ENCODE measurements at regions not wholly inside any gene's neighbourhood (a gene's known extent, or its start where the extent isn't known, plus 50 kb on each side); places are given as distances from the start of the nearest gene placed in this dataset.
A peak's percentile ranks its signal among the peaks of the same experiment; 100 is the strongest.
"Not testable (repeated sequence)": the region's sequence is repeated elsewhere in the genome, so short reads cannot be mapped to it uniquely, and the experiment has no call there.

DNA sequence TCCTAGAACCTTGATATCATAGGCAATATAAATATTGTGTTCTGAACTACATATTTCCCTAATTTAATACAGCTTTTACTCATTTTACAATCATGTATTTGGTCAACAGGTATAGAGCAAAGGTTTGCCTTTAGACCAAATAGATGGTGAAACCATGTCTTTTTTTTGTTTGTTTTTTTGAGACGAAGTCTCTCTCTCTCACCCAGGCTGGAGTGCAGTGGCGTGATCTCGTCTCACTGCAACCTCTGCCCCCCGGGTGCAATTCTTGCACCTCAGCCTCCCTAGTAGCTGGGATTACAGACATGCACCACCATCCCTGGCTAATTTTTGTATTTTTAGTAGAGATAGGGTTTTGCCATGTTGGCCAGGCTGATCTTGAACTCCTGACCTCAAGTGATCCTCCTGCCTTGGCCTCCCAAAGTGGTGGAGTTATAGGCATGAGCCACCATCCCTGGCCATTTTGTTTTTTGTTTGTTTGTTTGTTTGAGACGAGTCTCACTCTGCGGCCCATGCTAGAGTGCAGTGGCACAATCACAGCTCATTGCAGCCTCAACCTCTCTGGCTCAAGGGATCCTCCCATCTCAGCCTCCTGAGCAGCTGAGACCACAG is 243.7 kb upstream of the FOXN3 start:
- not testable (repeated sequence) for DNase-seq (ENCODE audit: low spot score)

DNA sequence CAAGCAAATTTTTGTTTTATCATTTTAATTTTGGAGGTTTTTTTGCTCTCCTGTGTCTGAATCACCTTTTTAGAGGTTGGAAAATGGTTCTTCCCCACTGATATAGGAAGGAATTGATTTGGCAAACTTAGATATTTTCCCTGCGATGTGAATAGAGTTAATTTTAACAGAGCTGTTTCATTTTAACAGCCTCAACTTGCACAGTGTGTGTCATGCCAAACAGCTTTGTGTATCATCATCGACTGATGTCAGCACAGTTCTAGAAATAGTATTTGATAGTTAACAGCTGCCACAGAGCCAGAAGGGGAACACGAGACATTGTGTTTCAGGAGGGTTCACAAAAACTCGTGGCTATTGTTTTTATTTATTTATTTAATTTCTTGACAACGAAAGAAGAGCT is 243.1 kb upstream of the FOXN3 start:
- peak; percentile 62 for DNase-seq (ENCODE audit: low spot score)

- DNase-seq (ENCODE audit: low spot score) = no peak
These were observed 242.1 kb upstream of the FOXN3 start for GRCh38 chr14:89658977-89659670.

DNA sequence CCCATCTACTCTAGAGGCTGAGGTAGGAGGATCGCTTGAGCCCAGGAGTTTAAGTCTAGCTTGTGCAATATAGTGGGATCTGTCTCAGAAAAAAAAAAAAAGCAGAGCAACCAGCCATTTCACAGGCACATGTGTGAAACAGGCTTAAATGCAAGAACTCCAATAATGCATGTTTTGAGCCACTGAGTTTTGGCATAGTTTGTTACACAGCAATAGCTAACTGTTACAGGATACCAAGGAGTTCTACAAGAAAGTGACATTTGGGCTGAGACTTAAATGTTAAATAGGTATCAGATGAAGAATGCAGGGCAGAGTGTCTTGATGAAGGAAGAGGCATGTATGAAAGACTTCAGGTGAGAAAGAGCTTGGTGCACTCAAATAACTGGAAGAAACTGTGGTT is 240.0 kb upstream of the FOXN3 start:
- no peak for DNase-seq (ENCODE audit: low spot score)

DNA sequence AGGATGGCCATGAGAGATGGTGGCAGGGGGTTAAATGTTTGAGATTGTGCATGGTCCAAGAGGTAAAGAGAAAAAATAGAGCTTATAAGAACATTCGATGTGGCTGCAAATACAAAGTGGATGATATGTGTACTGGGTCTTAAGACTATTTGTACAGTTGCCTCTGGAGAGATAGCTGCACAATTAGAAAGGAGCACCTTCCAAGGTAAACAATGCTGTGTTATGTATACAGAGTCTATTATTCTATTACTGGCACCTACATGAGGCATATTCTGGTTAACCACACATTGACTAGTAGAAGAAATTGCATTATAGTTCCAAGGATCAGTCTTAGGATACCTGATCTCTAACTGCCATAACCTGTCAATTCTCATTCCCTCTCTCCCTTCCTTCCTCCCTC is 238.0 kb upstream of the FOXN3 start:
- DNase-seq (ENCODE audit: low spot score) = no peak

- DNase-seq (ENCODE audit: low spot score) = no peak
These were observed 235.3 kb upstream of the FOXN3 start for GRCh38 chr14:89652352-89652751.

GRCh38 chr14:89651805-89652204 is 234.8 kb upstream of the FOXN3 start:
- DNase-seq (ENCODE audit: low spot score) = no peak

GRCh38 chr14:89650077-89650978 is 233.3 kb upstream of the FOXN3 start:
- no peak for DNase-seq (ENCODE audit: low spot score)

GRCh38 chr14:89649451-89650075 is 232.5 kb upstream of the FOXN3 start:
- no peak for DNase-seq (ENCODE audit: low spot score)

DNA sequence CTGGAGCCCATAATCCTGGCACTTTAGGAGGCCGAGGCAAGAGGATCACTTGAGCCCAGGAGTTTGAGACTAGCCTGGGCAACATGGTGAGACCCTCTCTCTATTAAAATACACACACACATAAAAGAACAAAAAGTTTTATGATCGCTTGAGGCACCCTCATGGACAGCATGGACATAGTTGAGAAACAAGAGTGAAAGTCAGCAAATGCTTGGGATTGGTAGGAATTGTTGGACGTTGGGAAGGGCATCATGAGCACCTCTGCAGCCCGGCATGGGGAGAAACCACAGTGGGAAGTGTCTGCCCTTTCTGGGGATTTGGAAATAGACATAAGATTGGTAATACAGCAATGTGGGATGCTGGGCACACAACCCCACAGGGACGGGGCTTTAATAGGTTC is 231.9 kb upstream of the FOXN3 start:
- no peak for DNase-seq (ENCODE audit: low spot score)

GRCh38 chr14:89648510-89648909 is 231.5 kb upstream of the FOXN3 start:
- no peak for DNase-seq (ENCODE audit: low spot score)

- DNase-seq (ENCODE audit: low spot score) = no peak
These were observed 229.9 kb upstream of the FOXN3 start for GRCh38 chr14:89646971-89647370.

- no peak for DNase-seq (ENCODE audit: low spot score)
These were observed 227.6 kb upstream of the FOXN3 start for GRCh38 chr14:89644641-89645040.

GRCh38 chr14:89641495-89642175 is 224.6 kb upstream of the FOXN3 start:
- DNase-seq (ENCODE audit: low spot score) = no peak

DNA sequence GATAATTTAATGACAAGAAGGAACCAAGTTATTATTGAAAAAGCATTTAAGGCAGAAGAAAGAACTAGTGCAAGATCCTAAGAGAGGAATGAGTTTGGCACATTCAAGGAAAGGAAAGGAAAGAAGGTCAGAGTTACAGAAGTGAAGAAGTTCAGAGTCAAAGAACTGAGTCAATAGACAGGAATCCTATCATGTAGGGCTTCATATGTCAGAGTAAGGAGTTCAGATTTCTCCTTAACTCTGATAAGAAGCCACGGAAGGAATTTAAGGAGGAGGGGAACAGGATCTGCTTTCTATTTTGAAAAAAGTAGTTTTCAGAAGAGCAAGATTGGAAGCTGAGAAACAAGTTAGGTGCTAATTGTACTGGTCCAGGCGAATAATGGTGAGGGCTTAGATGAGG is 223.1 kb upstream of the FOXN3 start:
- DNase-seq (ENCODE audit: low spot score) = peak; percentile 36

DNA sequence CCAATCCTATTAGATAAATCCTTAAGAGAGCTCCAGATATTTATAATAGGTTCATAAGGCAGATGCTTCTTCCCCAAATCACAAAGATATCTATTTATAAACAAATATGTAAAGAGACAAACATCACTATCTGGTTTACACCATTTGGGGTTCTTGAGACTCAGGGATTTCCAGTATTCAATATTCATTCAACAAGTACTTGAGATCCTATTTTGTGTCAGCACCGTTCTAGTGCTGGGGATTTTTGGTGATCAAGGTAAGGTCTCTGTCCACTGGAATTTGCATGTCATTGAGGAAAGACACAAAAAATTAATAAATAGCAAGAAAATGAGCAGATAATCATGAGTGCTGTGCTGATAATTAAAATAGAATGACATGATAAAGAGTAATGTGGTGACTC is 222.7 kb upstream of the FOXN3 start:
- no peak for DNase-seq (ENCODE audit: low spot score)

DNA sequence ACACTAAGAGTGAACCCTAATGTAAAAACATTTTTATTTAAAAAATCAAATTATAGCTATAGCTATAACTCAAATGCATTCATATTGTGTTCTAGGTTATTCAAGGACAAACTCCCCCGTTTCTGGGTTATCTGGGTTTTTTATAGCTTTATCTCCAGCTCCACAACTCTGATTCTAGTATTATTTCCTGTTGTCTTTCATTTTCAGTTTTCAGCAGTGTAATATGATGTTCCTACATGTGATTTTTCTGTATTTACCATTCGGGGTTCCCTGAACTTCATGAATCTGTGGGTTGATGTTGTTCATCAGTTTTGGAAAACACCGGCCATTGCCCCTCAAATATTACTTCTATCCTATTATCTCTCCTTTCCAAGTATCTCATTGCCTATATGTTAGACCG is 221.9 kb upstream of the FOXN3 start:
- no peak for DNase-seq (ENCODE audit: low spot score)

GRCh38 chr14:89637581-89637980 is 220.5 kb upstream of the FOXN3 start:
- no peak for DNase-seq (ENCODE audit: low spot score)

DNA sequence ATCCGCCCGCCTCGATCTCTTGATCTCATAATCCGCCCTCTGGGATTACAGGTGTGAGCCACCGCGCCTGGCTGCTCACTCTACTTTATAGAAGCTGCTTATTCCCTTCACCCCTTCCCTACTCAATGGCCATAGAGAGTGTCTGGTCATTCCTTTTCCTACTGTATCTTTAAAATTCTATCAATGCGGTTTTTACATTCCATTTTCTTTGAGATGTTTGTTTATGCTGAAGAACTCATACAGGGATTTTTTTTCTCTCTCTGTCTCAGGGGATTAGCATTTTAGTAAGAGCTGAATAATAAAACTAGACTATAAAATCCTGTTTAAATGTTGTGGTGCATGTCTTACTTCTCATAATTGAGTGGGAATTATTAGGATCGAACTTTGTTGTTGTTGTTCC is 218.6 kb upstream of the FOXN3 start:
- no peak for DNase-seq (ENCODE audit: low spot score)

DNA sequence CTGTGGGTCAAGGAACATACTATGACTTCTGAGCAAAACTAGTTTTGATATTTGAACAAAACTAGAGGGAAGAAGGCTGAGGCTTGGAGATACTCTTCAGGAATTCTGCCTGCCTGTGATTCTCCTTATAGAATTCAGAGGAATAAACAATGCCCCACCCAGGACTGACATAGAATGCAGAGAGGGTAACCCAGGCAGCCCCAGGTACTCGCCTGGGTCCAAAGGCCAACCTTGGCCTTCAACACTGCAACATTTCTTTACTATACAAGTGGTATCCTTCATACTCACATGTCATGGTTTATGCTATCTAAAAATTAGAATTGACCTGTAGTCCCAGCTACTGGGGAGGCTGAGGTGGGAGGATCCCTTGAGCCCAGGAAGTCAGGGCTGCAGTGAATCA is 217.0 kb upstream of the FOXN3 start:
- no peak for DNase-seq (ENCODE audit: low spot score)

- DNase-seq (ENCODE audit: low spot score) = no peak
These were observed 213.2 kb upstream of the FOXN3 start for GRCh38 chr14:89630101-89630829.
